ENCODE measurements at regions not wholly inside any gene's neighbourhood (a gene's known extent, or its start where the extent isn't known, plus 50 kb on each side); places are given as distances from the start of the nearest gene placed in this dataset.

GRCh38 chr7:53697913-53698312 is 662.5 kb downstream of the POM121L12 start:
- TF ChIP-seq, protein P1, sequence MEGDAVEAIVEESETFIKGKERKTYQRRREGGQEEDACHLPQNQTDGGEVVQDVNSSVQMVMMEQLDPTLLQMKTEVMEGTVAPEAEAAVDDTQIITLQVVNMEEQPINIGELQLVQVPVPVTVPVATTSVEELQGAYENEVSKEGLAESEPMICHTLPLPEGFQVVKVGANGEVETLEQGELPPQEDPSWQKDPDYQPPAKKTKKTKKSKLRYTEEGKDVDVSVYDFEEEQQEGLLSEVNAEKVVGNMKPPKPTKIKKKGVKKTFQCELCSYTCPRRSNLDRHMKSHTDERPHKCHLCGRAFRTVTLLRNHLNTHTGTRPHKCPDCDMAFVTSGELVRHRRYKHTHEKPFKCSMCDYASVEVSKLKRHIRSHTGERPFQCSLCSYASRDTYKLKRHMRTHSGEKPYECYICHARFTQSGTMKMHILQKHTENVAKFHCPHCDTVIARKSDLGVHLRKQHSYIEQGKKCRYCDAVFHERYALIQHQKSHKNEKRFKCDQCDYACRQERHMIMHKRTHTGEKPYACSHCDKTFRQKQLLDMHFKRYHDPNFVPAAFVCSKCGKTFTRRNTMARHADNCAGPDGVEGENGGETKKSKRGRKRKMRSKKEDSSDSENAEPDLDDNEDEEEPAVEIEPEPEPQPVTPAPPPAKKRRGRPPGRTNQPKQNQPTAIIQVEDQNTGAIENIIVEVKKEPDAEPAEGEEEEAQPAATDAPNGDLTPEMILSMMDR (conservative IDR thresholded peaks at IDR 0.05; ENCODE audit: low read length) = no peak
- TF ChIP-seq EZH2phosphoT487 (IDR thresholded peaks at IDR 0.05; ENCODE audit: borderline replicate concordance) = no peak

Data from Loucy (cell line).